PC-9 (cell line): ENCODE measurements at regions not wholly inside any gene's neighbourhood (a gene's known extent, or its start where the extent isn't known, plus 50 kb on each side); places are given as distances from the start of the nearest gene placed in this dataset.
A peak's percentile ranks its signal among the peaks of the same experiment; 100 is the strongest.

Experiments
- BruUV-seq: library from RNA; stranded (reverse); fragments of 400-500 nt; replicated peaks from 2 replicates; lab custom pipeline; 2021; lab: Mats Ljungman, UMichigan
- CTCF ChIA-PET: fragments of 300-600 bp; sonication (Branson Sonifier 250); formaldehyde crosslinking; loops from one replicate; lab custom pipeline; 2022; ENCODE audit warnings: antibody characterized with exemption; lab: Charles Lee
- POLR2A ChIA-PET: fragments of 300-600 bp; sonication (Branson Sonifier 250); formaldehyde crosslinking; loops from one replicate; lab custom pipeline; 2022; ENCODE audit warnings: antibody characterized with exemption; ENCODE audit not compliant: unreplicated experiment; lab: Charles Lee
- DNase-seq, 2 experiments: peaks; one replicate each; pipeline versions ENCODE4 v3.0.0 to v3.0.0-alpha.2; 2015 to 2022; ENCODE audit warnings: mixed read lengths in 1 of 2
- H2AFZ ChIP-seq: fragments of 200-600 bp; sonication (generic); 2 replicates; pipeline ENCODE4 v1.8.1; 2017; ENCODE audit warnings: antibody characterized with exemption
- H3F3A ChIP-seq: fragments of 200-600 bp; sonication (generic); 2 replicates; pipeline ENCODE4 v1.8.1; 2017; ENCODE audit warnings: antibody characterized with exemption, mild to moderate bottlenecking, low read depth; ENCODE audit not compliant: insufficient read depth
- H3K27ac ChIP-seq: fragments of 200-600 bp; sonication (generic); 2 replicates; pipeline ENCODE4 v1.6.1; 2016; ENCODE audit warnings: mixed run types
- H3K27me3 ChIP-seq: fragments of 200-600 bp; sonication (generic); 2 replicates; pipeline ENCODE4 v1.6.1; 2016; ENCODE audit warnings: low read depth, mixed run types; ENCODE audit not compliant: insufficient read depth
- H3K36me3 ChIP-seq: fragments of 200-600 bp; sonication (generic); 2 replicates; pipeline ENCODE4 v1.6.1; 2016; ENCODE audit warnings: low read depth, mixed run types
- H3K4me1 ChIP-seq: fragments of 200-600 bp; sonication (generic); replicated peaks from 2 replicates; pipeline ENCODE4 v1.6.1; 2016; ENCODE audit warnings: mixed run types; ENCODE audit not compliant: insufficient read depth
- H3K4me2 ChIP-seq: fragments of 200-600 bp; sonication (generic); 2 replicates; pipeline ENCODE4 v1.6.1; 2017; ENCODE audit warnings: mixed run types
- H3K4me3 ChIP-seq: fragments of 200-600 bp; sonication (generic); 2 replicates; pipeline ENCODE4 v1.6.1; 2016; ENCODE audit warnings: mixed run types
- H3K79me2 ChIP-seq: fragments of 200-600 bp; sonication (generic); 2 replicates; pipeline ENCODE4 v1.6.1; 2017; ENCODE audit warnings: low read depth, mixed run types
- H3K9me2 ChIP-seq: fragments of 200-600 bp; sonication (generic); 2 replicates; pipeline ENCODE4 v1.8.1; 2017; ENCODE audit warnings: mild to moderate bottlenecking; ENCODE audit not compliant: insufficient read depth
- H3K9me3 ChIP-seq: fragments of 200-600 bp; sonication (generic); 2 replicates; pipeline ENCODE4 v1.8.1; 2016; ENCODE audit warnings: low read depth; ENCODE audit not compliant: insufficient read depth
- H4K20me1 ChIP-seq: fragments of 200-600 bp; sonication (generic); 2 replicates; pipeline ENCODE4 v1.8.1; 2017; ENCODE audit not compliant: insufficient read depth
- CTCF ChIP-seq: fragments of 200-600 bp; sonication (generic); conservative IDR thresholded peaks from 2 replicates; pipeline ENCODE4 v1.6.1; 2017; ENCODE audit warnings: mixed run types, antibody characterized with exemption, mild to moderate bottlenecking, moderate library complexity
- EZH2 ChIP-seq: fragments of 200-600 bp; sonication (generic); IDR thresholded peaks from 2 replicates; pipeline ENCODE4 v1.8.0; 2017; ENCODE audit warnings: antibody characterized with exemption, low read depth
- intact Hi-C: fragments of 100-400 bp; cut with micrococcal nuclease; formaldehyde crosslinking; loops from one replicate; pipeline ENCODE4 v1.10.0; 2022; ENCODE audit not compliant: unreplicated experiment

DNA sequence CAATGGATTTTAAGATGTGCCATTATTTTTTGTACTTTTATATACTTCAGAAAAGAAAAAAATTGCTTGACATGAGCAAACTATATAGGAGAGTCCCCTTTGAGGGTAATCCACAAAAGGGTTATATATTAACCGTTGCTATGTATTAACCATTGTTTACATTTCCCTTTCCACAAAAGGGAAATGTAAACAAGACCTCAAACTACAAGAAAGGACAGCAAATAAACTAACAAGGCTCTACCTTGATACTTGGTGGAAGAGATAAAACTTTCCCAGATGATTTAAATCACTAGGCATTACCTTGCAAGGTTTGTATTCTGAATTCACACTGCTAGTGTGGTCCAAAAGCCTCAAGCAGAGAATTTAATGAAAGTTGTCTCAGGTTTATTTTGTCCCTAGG is 616.3 kb upstream of the BCHE start:
- CTCF ChIA-PET = no interaction called here
- Histone ChIP-seq H4K20me1 (no peaks in the 10 kb centered on the region), H3K27ac (no peak overlapping the region), H3K9me3 (no peaks in the 10 kb centered on the region; the same call in 1 of the 2 replicates), H3K4me1 (0 out of 2 replicates have a peak, but pooled peaks cover 11% of the 10 kb centered on the region), H3K4me2 (no peak overlapping the region), H3K79me2 (no peaks in the 10 kb centered on the region), H2AFZ (no peak overlapping the region), H3K9me2 (no peaks in the 10 kb centered on the region; the same call in 1 of the 2 replicates), H3K4me3 (no peak overlapping the region), H3K36me3 (no peaks in the 10 kb centered on the region), H3F3A (no peaks in the 10 kb centered on the region), H3K27me3 (no peaks in the 10 kb centered on the region)
- intact Hi-C loops = no loop called here
- TF ChIP-seq CTCF = no peak
- no peak for TF ChIP-seq EZH2
- BruUV-seq = no TSS peak
- DNase-seq = no peak
- POLR2A ChIA-PET = no interaction called here

GRCh38 chr3:166451997-166452396 is 614.8 kb upstream of the BCHE start:
- H2AFZ ChIP-seq = peak overlapping the region; percentile 2; the same call in 1 of the 2 replicates
- H3F3A ChIP-seq = no peaks in the 10 kb centered on the region
- H3K27me3 ChIP-seq = no peaks in the 10 kb centered on the region
- POLR2A ChIA-PET = no interaction called here
- H3K9me2 ChIP-seq = no peaks in the 10 kb centered on the region; the same call in 1 of the 2 replicates
- no peaks in the 10 kb centered on the region; the same call in 1 of the 2 replicates for H3K9me3 ChIP-seq
- H3K79me2 ChIP-seq = no peaks in the 10 kb centered on the region
- H3K4me1 ChIP-seq = 0 out of 2 replicates have a peak, but pooled peaks cover 11% of the 10 kb centered on the region
- H3K4me2 ChIP-seq = no peak overlapping the region
- no peaks in the 10 kb centered on the region for H3K36me3 ChIP-seq
- no peak overlapping the region for H3K27ac ChIP-seq
- DNase-seq = no peak
- TF ChIP-seq CTCF = no peak
- TF ChIP-seq EZH2 = no peak
- CTCF ChIA-PET = no interaction called here
- no TSS peak for BruUV-seq
- no peak overlapping the region for H3K4me3 ChIP-seq
- H4K20me1 ChIP-seq = no peaks in the 10 kb centered on the region
- intact Hi-C loops = no loop called here

- Histone ChIP-seq H3K9me2 (no peaks in the 10 kb centered on the region), H3K9me3 (no peaks in the 10 kb centered on the region), H3K4me3 (no peak overlapping the region), H4K20me1 (no peaks in the 10 kb centered on the region), H2AFZ (no peak overlapping the region), H3F3A (no peaks in the 10 kb centered on the region), H3K27ac (no peak overlapping the region), H3K4me1 (peaks cover 9% of the 10 kb centered on the region), H3K27me3 (no peaks in the 10 kb centered on the region), H3K79me2 (no peaks in the 10 kb centered on the region), H3K4me2 (no peak overlapping the region), H3K36me3 (no peaks in the 10 kb centered on the region)
- intact Hi-C loops = no loop called here
- no TSS peak for BruUV-seq
- no peak for DNase-seq
- TF ChIP-seq CTCF = no peak
- no peak for TF ChIP-seq EZH2
- ChIA-PET CTCF (no interaction called here), POLR2A (no interaction called here)
Observed at GRCh38 chr3:166447513-166447912, 610.3 kb upstream of the BCHE start.
